IPS-NIHi7 (cell line): ENCODE measurements at regions not wholly inside any gene's neighbourhood (a gene's known extent, or its start where the extent isn't known, plus 50 kb on each side); places are given as distances from the start of the nearest gene placed in this dataset.

Experiments
- DNase-seq: peaks from one replicate; pipeline ENCODE4 v3.0.0; 2012; ENCODE audit warnings: mixed read lengths; ENCODE audit errors: extremely low spot score

DNA sequence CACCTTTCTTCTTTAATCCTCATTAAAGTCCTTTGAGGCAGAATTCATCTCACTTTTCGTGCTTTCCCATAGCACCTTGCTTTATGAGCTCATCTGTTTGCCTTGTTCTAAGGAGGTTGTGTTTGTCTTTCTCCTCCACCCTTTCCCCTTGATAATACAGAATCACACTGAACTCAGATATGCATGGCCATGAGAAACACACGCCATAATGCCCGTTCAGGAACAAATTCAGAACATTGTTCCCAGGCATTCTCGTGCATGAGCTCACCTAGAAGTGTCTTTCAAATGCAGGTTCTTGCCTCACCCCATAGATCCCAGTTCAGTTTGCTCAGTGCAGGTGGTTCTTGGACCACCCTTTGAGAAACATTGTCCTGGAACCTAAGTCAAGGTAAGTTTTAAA is 71.1 kb downstream of the TMEM114 start:
- no peak for DNase-seq

DNA sequence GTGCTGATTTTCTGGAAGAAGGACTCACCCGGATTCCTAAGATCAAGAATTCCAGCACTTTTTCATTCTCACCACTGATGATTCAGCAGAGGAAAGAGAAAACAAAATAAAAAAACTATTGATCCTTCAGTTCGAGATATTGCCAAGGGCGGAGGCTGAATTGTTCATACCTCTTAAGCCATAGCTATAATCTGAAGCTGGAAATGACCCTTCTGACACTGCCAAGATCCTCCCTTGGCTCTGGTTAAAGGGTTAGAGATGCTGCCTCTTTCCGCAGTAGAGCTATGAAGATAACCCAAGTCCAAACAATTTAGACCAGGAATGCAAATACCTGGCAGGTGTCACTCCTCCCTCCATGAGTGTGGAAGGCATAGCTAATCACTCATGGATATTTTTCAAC is 73.0 kb downstream of the TMEM114 start:
- no peak for DNase-seq

- no peak for DNase-seq
These were observed 73.8 kb downstream of the TMEM114 start for GRCh38 chr16:8516471-8516870.

DNA sequence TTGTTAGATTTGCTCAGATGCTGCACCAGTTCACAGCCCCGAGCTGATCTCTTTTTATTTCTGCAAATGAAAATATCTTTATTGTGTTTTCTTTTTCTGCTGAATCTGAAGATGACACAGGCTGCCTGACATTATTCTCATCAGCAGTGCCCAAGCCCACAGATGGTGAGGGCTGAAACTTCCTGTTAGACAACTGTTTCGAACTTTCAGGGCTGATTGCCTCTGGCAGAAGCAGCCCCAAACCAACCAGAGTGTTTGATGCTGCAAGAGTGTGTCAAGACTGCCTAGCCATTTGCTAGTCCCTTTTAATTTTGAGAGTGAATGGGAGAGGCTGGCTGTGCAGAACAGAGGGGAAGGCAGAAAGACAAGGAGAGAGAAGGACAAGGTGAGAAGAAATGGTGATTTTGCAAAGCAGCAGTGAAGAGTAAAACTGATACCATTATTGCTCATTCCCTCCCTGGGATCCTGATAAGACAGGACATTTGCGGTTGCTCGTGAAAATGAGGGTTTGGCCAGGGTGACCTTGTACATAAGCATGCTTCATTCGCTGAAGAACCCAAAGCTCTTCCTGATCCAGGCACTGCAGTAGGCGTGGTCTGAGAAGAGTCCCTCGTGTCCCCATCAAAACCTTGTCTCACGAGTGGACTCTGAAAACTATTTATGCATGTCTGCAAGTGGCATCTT is 77.2 kb downstream of the TMEM114 start:
- no peak for DNase-seq

- no peak for DNase-seq
These were observed 78.8 kb downstream of the TMEM114 start for GRCh38 chr16:8511464-8511863.

DNA sequence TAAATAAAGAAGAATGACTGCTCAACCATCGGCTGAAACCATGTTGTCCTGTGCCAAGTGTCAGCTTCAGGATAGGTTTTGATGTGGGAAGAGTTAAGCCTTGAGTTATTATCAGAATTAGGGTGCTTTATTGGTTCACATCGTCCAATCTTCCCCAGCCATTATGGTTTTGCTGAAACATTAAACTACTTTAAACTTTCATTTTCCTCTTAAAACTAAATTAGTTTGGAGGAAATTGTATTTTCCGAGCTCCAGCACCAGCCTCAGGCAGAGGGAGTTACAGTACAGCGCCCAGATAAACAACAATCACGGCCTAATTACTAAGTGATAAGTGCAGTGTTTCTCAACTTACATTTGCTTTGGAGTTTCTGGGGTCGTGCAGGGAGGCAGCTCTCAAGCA is 80.2 kb downstream of the TMEM114 start:
- no peak for DNase-seq

DNA sequence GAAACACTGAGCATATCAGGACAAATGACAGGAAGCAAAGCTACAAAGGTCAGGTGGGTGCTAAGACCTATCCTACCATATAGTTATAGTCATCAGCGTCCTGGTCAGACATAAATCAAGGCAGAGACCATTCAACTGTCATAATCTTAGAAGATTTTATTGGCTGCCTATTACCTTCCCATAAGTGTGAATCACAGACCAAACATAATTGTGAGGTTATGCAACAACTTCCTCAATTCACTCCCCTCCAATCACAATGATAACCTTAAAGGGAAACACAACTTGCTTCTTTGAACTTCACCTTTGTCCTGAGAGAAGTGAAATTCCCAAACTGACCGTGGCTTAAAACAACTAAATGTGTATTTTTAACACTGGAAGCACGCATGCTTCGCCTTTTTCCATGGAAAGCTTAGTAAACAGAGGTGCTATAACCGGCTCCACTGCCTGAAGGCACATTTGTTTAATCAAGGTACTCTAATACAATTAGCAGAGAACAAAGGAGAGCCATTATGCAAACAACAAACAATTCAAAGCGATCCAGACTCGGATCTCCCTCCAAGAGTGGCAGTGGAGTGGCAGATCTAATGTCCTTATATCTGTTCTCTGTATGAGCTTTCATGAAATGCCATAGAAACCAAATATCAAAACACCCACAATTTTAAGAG is 84.9 kb downstream of the TMEM114 start:
- no peak for DNase-seq

- no peak for DNase-seq
These were observed 87.9 kb downstream of the TMEM114 start for GRCh38 chr16:8502446-8502845.

DNA sequence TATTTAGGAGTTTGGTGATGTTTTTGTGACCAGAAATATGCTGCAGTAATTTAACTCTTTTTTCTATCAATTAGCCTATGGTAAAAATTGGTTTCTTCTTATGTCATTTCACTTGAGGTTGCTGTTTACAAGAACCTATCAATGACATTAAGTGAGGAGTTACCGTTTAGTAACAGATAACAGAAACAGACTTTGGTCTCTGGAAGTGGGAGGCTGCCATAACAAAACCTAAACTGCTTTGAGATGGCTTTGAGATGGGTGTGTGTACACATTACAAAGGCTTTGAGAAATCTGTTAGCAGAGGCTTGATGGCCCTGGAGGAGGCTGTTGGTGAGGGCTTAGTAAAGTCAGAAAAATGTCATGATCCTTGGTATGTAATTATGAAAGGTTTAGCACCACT is 90.0 kb downstream of the TMEM114 start:
- DNase-seq = no peak

GRCh38 chr16:8496364-8496763 is 93.9 kb downstream of the TMEM114 start:
- DNase-seq = no peak

DNA sequence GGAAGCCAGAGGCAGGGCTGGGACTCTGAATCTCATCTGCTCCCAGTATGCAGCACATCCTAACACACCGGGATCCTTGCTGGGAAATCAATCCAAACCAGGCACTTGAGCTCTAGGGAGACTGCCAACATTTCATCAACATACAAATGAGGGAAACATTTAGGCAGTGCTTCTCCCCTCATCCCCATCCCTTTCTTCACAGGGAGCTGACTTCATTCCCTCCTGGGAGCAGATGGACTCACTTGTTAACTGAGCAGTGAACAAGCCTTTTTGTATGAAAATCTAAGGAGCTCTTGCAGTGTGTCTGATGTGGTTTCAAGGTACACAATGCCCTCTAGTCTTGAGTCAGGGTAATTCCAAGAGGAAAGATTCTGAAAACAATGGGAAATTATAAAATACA is 96.3 kb downstream of the TMEM114 start:
- DNase-seq = peak; percentile 49

GRCh38 chr16:8492690-8493089 is 97.6 kb downstream of the TMEM114 start:
- DNase-seq = no peak

GRCh38 chr16:8489580-8489979 is 100.7 kb downstream of the TMEM114 start:
- DNase-seq = no peak

DNA sequence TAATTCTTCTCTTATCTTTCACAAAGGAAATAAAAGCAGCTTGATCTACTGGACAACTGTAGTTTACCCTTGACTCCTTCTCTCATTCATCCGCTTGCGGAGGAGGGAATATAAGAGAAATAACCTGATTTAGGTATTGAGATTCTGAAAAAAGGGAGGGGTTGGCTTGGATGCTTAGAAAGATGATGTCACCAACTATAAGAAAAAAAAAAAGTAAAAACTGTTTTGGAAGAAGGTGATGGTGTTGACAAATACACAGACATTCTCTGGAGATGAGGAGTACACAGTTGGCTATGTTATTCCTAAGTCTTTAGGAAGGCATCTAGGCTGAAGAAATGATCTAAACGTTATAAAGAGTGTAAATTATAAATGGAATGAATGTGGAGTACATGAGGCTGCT is 103.3 kb downstream of the TMEM114 start:
- no peak for DNase-seq

GRCh38 chr16:8483396-8483795 is 106.9 kb downstream of the TMEM114 start:
- DNase-seq = no peak

DNA sequence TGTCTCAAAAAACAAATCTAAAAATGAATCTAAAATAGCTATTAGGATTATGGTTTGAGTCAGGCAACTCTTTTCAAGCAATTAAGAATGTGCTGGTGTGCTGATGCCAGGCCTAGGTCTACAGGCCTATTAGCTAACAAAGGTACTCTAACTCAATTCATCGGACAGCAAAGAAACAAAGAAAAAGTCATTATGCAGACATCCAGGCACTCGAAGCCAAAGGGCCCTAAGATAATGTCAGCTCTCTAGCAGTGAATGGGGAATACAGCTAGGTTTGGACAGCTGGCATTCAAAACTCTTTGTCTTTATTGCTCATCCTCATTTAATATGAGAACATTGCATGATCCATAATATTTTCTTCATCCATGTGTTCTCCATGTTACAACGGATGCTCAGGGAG is 108.5 kb downstream of the TMEM114 start:
- DNase-seq = no peak

DNA sequence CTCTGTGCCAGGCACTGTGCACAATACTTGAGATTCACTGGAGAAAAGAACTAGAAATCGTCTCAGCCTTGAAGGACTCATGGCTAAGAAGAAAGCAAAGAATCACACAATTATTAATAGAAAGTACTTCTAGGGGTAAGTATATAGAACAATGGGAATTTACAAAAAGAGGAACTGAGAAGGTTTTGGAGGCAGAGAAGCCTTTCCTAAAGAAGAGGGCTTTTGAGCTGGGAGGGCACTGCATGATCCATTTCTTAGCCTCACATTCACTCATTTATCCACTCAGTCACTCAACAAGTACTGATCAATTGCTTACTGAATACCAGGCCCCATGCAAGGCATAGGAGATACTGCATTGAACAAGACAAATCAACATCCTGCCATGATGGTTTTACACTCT is 113.5 kb downstream of the TMEM114 start:
- no peak for DNase-seq

DNA sequence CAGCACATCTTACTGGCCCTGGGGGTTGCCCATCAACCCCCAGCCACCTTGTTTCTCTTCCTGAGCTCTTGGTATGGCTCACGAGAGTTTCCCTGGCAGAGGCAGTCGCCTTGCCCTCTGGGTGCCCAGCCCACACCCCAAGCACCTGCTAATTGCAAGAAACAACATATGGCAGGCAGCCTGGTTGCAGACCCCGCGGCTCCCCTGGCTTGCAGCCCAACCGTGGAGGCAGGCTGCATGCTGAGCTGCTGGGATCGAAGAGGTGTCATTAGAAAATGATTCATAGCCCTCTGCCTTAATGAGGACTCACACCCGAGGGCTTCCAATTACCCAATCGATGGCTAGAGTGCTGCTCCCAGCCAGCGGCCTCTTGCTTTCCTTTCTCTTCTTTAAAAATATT is 115.7 kb downstream of the TMEM114 start:
- no peak for DNase-seq

DNA sequence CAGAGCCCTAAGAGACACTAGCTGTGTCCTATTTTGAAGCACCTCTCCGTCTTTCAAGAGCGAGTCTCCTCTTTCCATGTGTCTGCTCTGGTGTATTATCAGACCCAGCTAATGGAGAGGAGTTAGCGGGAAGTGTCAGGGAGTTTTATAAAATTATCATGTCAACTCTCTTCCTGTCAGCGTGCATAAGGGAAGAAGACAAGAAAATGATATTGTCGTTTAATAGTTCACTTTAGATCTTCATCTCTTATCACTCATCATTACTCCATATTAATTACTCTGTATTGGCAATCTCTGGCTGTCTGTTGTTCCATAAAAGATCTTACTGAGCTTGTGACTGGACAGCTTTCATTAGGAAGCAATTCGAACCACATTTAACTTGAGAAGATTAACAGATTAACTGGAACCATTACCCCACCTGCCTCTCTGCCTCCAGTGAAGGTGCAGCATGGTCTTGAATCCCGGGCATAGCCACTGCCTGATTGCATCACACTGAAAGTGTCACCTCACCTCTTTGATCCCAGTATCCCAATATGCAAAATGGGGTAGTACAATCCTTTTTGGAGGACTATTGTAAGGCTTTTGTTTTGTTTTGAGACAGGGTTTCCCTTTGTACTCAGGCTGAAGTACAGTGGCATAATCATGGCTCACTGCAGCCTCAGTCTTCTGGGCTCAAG is 121.1 kb downstream of the TMEM114 start:
- no peak for DNase-seq

GRCh38 chr16:8464979-8465378 is 125.3 kb downstream of the TMEM114 start:
- no peak for DNase-seq

GRCh38 chr16:8459085-8459733 is 131.1 kb downstream of the TMEM114 start:
- DNase-seq = no peak

GRCh38 chr16:8458481-8459046 is 131.7 kb downstream of the TMEM114 start:
- no peak for DNase-seq
